ENCODE measurements at regions not wholly inside any gene's neighbourhood (a gene's known extent, or its start where the extent isn't known, plus 50 kb on each side); places are given as distances from the start of the nearest gene placed in this dataset.

DNA sequence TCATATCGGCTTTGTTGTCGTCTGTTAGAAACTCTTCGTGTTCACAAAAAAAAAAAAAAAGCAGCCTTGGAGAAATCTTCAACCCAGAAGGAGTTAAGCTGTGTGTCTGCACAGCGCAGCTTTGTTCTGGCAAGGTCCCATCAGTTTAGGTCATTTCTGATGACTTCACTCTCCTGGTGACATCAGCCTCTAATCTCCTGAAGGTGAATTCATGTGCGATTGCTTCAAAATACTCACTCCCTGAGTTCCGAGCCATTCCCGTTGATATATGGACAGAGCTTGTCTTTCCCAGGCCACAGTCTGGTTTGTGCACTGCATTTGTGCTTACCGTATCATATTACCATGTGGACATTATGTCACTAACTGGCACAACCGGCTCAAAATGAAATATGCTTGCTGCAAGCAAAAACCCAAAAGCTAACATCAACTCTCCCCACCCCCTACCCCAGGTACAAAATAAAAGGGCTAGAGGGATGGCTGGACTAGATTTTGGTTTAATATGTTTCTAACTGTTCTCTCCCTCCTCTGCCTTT, 342.4 kb downstream of the KCNRG start:
- Mint-ChIP-seq H3K36me3 (ENCODE audit: low read depth) (no peaks in the 10 kb centered on the region), H3K4me3 (no peak overlapping the region), H3K9me3 (no peaks in the 10 kb centered on the region), H3K27me3 (ENCODE audit: low read depth, poor library complexity) (no peaks in the 10 kb centered on the region), H3K4me1 (peaks cover 82% of the 10 kb centered on the region), H3K27ac (peak overlapping the region; percentile 62)
- DNase-seq = peak; percentile 10
- TF ChIP-seq CTCF (IDR thresholded peaks at IDR 0.05) = no peak

GRCh38 chr13:50358231-50359040, 343.2 kb downstream of the KCNRG start:
- H3K36me3 Mint-ChIP-seq (ENCODE audit: low read depth) = no peaks in the 10 kb centered on the region
- TF ChIP-seq CTCF (IDR thresholded peaks at IDR 0.05) = no peak
- no peaks in the 10 kb centered on the region for H3K9me3 Mint-ChIP-seq
- DNase-seq = no peak
- no peaks in the 10 kb centered on the region for H3K27me3 Mint-ChIP-seq (ENCODE audit: low read depth, poor library complexity)
- H3K27ac Mint-ChIP-seq = peak overlapping the region; percentile 62
- H3K4me1 Mint-ChIP-seq = peaks cover 74% of the 10 kb centered on the region
- no peak overlapping the region for H3K4me3 Mint-ChIP-seq

DNA sequence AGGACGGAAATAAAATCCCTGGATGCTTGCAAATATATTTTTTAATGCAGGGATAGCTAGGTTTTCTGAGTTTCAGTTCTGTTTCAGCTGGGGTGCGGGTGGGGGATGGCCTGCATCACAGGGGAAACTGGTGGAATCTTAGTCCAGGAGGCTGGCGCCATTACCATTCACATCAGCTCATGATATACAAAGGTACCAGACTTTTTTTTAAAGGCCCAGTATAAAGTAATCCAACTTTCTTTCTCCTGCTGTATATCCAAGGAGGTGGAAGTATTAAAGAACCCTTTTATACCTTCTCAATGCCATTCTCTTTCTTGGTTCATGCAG, 343.8 kb downstream of the KCNRG start:
- peaks cover 68% of the 10 kb centered on the region for H3K4me1 Mint-ChIP-seq
- DNase-seq = no peak
- H3K4me3 Mint-ChIP-seq = no peak overlapping the region
- no peak for TF ChIP-seq CTCF (IDR thresholded peaks at IDR 0.05)
- no peaks in the 10 kb centered on the region for H3K27me3 Mint-ChIP-seq (ENCODE audit: low read depth, poor library complexity)
- H3K9me3 Mint-ChIP-seq = no peaks in the 10 kb centered on the region
- no peak overlapping the region for H3K27ac Mint-ChIP-seq
- H3K36me3 Mint-ChIP-seq (ENCODE audit: low read depth) = no peaks in the 10 kb centered on the region

GRCh38 chr13:50359779-50360178, 344.5 kb downstream of the KCNRG start:
- DNase-seq = no peak
- Mint-ChIP-seq H3K27ac (no peak overlapping the region), H3K9me3 (no peaks in the 10 kb centered on the region), H3K4me3 (no peak overlapping the region), H3K4me1 (peaks cover 61% of the 10 kb centered on the region), H3K27me3 (ENCODE audit: low read depth, poor library complexity) (no peaks in the 10 kb centered on the region), H3K36me3 (ENCODE audit: low read depth) (no peaks in the 10 kb centered on the region)
- TF ChIP-seq CTCF (IDR thresholded peaks at IDR 0.05) = no peak

DNA sequence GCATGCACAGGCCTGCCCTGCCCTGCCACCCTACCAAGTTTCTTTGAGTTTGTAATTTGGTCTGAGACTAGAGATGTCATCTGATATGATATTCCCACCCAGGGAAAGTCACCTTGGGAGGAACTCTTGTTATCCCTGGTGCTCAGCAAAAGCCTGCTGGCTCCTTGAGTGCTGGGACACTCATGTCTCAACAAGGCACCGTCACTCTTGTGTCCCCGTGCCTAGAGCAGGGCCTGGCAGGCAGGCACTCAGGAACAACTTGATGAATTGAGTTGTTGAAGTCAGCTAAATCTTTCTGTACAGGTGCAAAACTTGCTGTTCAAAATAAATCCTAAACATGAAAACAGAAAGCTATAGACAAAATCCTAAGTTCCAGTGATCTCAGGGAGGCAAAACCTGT, 345.4 kb downstream of the KCNRG start:
- DNase-seq = no peak
- H3K36me3 Mint-ChIP-seq (ENCODE audit: low read depth) = no peaks in the 10 kb centered on the region
- no peaks in the 10 kb centered on the region for H3K27me3 Mint-ChIP-seq (ENCODE audit: low read depth, poor library complexity)
- H3K4me1 Mint-ChIP-seq = peaks cover 61% of the 10 kb centered on the region
- H3K9me3 Mint-ChIP-seq = no peaks in the 10 kb centered on the region
- no peak overlapping the region for H3K4me3 Mint-ChIP-seq
- no peak overlapping the region for H3K27ac Mint-ChIP-seq
- TF ChIP-seq CTCF (IDR thresholded peaks at IDR 0.05) = no peak

- H3K36me3 Mint-ChIP-seq (ENCODE audit: low read depth) = no peaks in the 10 kb centered on the region
- no peaks in the 10 kb centered on the region for H3K9me3 Mint-ChIP-seq
- TF ChIP-seq CTCF (IDR thresholded peaks at IDR 0.05) = no peak
- H3K4me1 Mint-ChIP-seq = peaks cover 62% of the 10 kb centered on the region
- H3K4me3 Mint-ChIP-seq = no peak overlapping the region
- no peak overlapping the region for H3K27ac Mint-ChIP-seq
- H3K27me3 Mint-ChIP-seq (ENCODE audit: low read depth, poor library complexity) = no peaks in the 10 kb centered on the region
- DNase-seq = no peak
These were observed 346.0 kb downstream of the KCNRG start for GRCh38 chr13:50361282-50361681.

Measured in nephron progenitor cell (in vitro differentiated cells).